HFFc6 (cell line): ENCODE measurements at regions not wholly inside any gene's neighbourhood (a gene's known extent, or its start where the extent isn't known, plus 50 kb on each side); places are given as distances from the start of the nearest gene placed in this dataset.
"Not testable (repeated sequence)": the region's sequence is repeated elsewhere in the genome, so short reads cannot be mapped to it uniquely, and the experiment has no call there.

Experiments used
- DNase-seq: peaks from one replicate; pipeline ENCODE4 v3.0.0-alpha.2; 2018
- H3K27ac Mint-ChIP-seq: 2 replicates; pipeline ENCODE4 v1.8.0; 2020; ENCODE audit warnings: mild to moderate bottlenecking, mixed read lengths
- H3K27me3 Mint-ChIP-seq: 2 replicates; pipeline ENCODE4 v1.8.0; 2021; ENCODE audit warnings: mild to moderate bottlenecking, moderate library complexity, mixed read lengths; ENCODE audit not compliant: insufficient read depth
- H3K36me3 Mint-ChIP-seq: 2 replicates; pipeline ENCODE4 v1.8.0; 2021; ENCODE audit warnings: low read depth, mixed read lengths
- H3K4me1 Mint-ChIP-seq: 2 replicates; pipeline ENCODE4 v1.8.0; 2020; ENCODE audit warnings: low read depth, mixed read lengths
- H3K4me3 Mint-ChIP-seq: 2 replicates; pipeline ENCODE4 v1.8.0; 2020; ENCODE audit warnings: mild to moderate bottlenecking, moderate library complexity, mixed read lengths
- H3K9me3 Mint-ChIP-seq: 2 replicates; pipeline ENCODE4 v1.8.0; 2020; ENCODE audit warnings: mild to moderate bottlenecking, mixed read lengths
- CTCF ChIP-seq: fragments of 200-600 bp; sonication (generic); IDR thresholded peaks from 2 replicates; pipeline ENCODE4 v1.5.0; 2021; ENCODE audit warnings: antibody characterized with exemption, mild to moderate bottlenecking

- Mint-ChIP-seq H3K4me3 (no peak overlapping the region), H3K36me3 (no peaks in the 10 kb centered on the region; the same call in 1 of the 2 replicates), H3K27me3 (peaks cover 1% of the 10 kb centered on the region; the same call in 1 of the 2 replicates), H3K9me3 (peaks cover 40% of the 10 kb centered on the region), H3K27ac (no peak overlapping the region), H3K4me1 (no peaks in the 10 kb centered on the region)
- TF ChIP-seq CTCF, result no peak
- DNase-seq, result no peak
Measured at GRCh38 chr5:6080436-6080835, 297.9 kb downstream of the MED10 start.

- Mint-ChIP-seq H3K27ac (no peak overlapping the region), H3K9me3 (peaks cover 50% of the 10 kb centered on the region), H3K4me1 (no peaks in the 10 kb centered on the region), H3K4me3 (no peak overlapping the region), H3K27me3 (peaks cover 1% of the 10 kb centered on the region; the same call in 1 of the 2 replicates), H3K36me3 (no peaks in the 10 kb centered on the region; the same call in 1 of the 2 replicates)
- no peak for DNase-seq
- no peak for TF ChIP-seq CTCF
Measured at GRCh38 chr5:6078881-6079280, 299.5 kb downstream of the MED10 start.

GRCh38 chr5:6076341-6077239 is 301.8 kb downstream of the MED10 start:
- no peaks in the 10 kb centered on the region for H3K36me3 Mint-ChIP-seq
- H3K4me1 Mint-ChIP-seq, result no peaks in the 10 kb centered on the region
- no peak overlapping the region for H3K4me3 Mint-ChIP-seq
- peaks cover 1% of the 10 kb centered on the region; the same call in 1 of the 2 replicates for H3K27me3 Mint-ChIP-seq
- TF ChIP-seq CTCF, result no peak
- peaks cover 45% of the 10 kb centered on the region for H3K9me3 Mint-ChIP-seq
- no peak overlapping the region for H3K27ac Mint-ChIP-seq
- no peak for DNase-seq

GRCh38 chr5:6072488-6072887 is 305.9 kb downstream of the MED10 start:
- H3K4me1 Mint-ChIP-seq, H3K4me3 Mint-ChIP-seq, H3K36me3 Mint-ChIP-seq, DNase-seq, H3K27me3 Mint-ChIP-seq, H3K27ac Mint-ChIP-seq: not testable (repeated sequence)
- peaks cover 38% of the 10 kb centered on the region for H3K9me3 Mint-ChIP-seq

GRCh38 chr5:6069496-6070185 is 308.7 kb downstream of the MED10 start:
- H3K27me3 Mint-ChIP-seq, result no peaks in the 10 kb centered on the region
- peaks cover 30% of the 10 kb centered on the region for H3K9me3 Mint-ChIP-seq
- H3K27ac Mint-ChIP-seq, result no peak overlapping the region
- no peaks in the 10 kb centered on the region for H3K36me3 Mint-ChIP-seq
- H3K4me1 Mint-ChIP-seq, result no peaks in the 10 kb centered on the region
- TF ChIP-seq CTCF, result no peak
- H3K4me3 Mint-ChIP-seq, result no peak overlapping the region
- DNase-seq, result no peak

- no peaks in the 10 kb centered on the region for H3K27me3 Mint-ChIP-seq
- no peak for TF ChIP-seq CTCF
- H3K27ac Mint-ChIP-seq, result no peak overlapping the region
- no peaks in the 10 kb centered on the region for H3K4me1 Mint-ChIP-seq
- DNase-seq, result no peak
- H3K36me3 Mint-ChIP-seq, result no peaks in the 10 kb centered on the region
- peaks cover 26% of the 10 kb centered on the region for H3K9me3 Mint-ChIP-seq
- H3K4me3 Mint-ChIP-seq, result no peak overlapping the region
Measured at GRCh38 chr5:6066016-6066415, 312.3 kb downstream of the MED10 start.
